ENCODE measurements at regions not wholly inside any gene's neighbourhood (a gene's known extent, or its start where the extent isn't known, plus 50 kb on each side); places are given as distances from the start of the nearest gene placed in this dataset.

- TF ChIP-seq, protein P1, sequence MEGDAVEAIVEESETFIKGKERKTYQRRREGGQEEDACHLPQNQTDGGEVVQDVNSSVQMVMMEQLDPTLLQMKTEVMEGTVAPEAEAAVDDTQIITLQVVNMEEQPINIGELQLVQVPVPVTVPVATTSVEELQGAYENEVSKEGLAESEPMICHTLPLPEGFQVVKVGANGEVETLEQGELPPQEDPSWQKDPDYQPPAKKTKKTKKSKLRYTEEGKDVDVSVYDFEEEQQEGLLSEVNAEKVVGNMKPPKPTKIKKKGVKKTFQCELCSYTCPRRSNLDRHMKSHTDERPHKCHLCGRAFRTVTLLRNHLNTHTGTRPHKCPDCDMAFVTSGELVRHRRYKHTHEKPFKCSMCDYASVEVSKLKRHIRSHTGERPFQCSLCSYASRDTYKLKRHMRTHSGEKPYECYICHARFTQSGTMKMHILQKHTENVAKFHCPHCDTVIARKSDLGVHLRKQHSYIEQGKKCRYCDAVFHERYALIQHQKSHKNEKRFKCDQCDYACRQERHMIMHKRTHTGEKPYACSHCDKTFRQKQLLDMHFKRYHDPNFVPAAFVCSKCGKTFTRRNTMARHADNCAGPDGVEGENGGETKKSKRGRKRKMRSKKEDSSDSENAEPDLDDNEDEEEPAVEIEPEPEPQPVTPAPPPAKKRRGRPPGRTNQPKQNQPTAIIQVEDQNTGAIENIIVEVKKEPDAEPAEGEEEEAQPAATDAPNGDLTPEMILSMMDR (IDR thresholded peaks at IDR 0.05; ENCODE audit: control extremely low read depth in 1 of 3, insufficient read depth in 1 of 3, low read depth in 1 of 3, low read length in 3 of 3): no peak
- TF ChIP-seq POLR2AphosphoS5 (IDR thresholded peaks at IDR 0.05; ENCODE audit: low read depth, low read length): no peak
- TF ChIP-seq CBX8 (IDR thresholded peaks at IDR 0.05; ENCODE audit: borderline replicate concordance, low read depth, low read length): no peak
- no peak for TF ChIP-seq USF2 (IDR thresholded peaks at IDR 0.05; ENCODE audit: low read length)
Measured at GRCh38 chr11:92658733-92659132, 310.7 kb upstream of the MTNR1B start.
